GM12891 (cell line): ENCODE measurements at regions not wholly inside any gene's neighbourhood (a gene's known extent, or its start where the extent isn't known, plus 50 kb on each side); places are given as distances from the start of the nearest gene placed in this dataset.

Source experiments
- DNase-seq: peaks from one replicate; pipeline ENCODE4 v3.0.0; 2011; ENCODE audit warnings: low spot score; ENCODE audit not compliant: insufficient read length
- FAIRE-seq: peaks from 2 replicates; lab custom pipeline; 2011; peaks lifted over from hg19 to GRCh38; lab: Jason Lieb, UNC
- PAX5 ChIP-seq: IDR thresholded peaks from 2 replicates; pipeline ENCODE4 v1.6.1; 2011; ENCODE audit warnings: low read length, moderate library complexity, mild to moderate bottlenecking; ENCODE audit not compliant: insufficient read depth, severe bottlenecking
- POLR2A ChIP-seq: IDR thresholded peaks from 2 replicates; pipeline ENCODE4 v1.6.1; 2011; ENCODE audit warnings: low read depth, low read length, control low read depth
- POLR2AphosphoS5 ChIP-seq: IDR thresholded peaks from 2 replicates; pipeline ENCODE4 v1.6.1; 2011; ENCODE audit warnings: low read depth, low read length, control low read depth
- POU2F2 ChIP-seq: IDR thresholded peaks from 2 replicates; pipeline ENCODE4 v1.6.1; 2011; ENCODE audit warnings: low read depth, mild to moderate bottlenecking, control low read depth, low read length, moderate library complexity
- SPI1 ChIP-seq: IDR thresholded peaks from 2 replicates; pipeline ENCODE4 v1.6.1; 2011; ENCODE audit warnings: low read depth, low read length, control low read depth
- TAF1 ChIP-seq: IDR thresholded peaks from 2 replicates; pipeline ENCODE4 v1.6.1; 2011; ENCODE audit warnings: low read depth, low read length, control low read depth

GRCh38 chr6:91970700-91971099 is 1383.8 kb upstream of the MAP3K7 start:
- no peak for TF ChIP-seq POLR2AphosphoS5
- no peak for TF ChIP-seq TAF1
- no peak for TF ChIP-seq PAX5
- TF ChIP-seq POU2F2, result no peak
- no peak for TF ChIP-seq SPI1
- TF ChIP-seq POLR2A, result no peak
- DNase-seq (no peak), FAIRE-seq (no peak)

GRCh38 chr6:91965872-91966271 is 1379.0 kb upstream of the MAP3K7 start:
- no peak for TF ChIP-seq PAX5
- TF ChIP-seq SPI1, result no peak
- no peak for TF ChIP-seq POU2F2
- TF ChIP-seq POLR2AphosphoS5, result no peak
- TF ChIP-seq POLR2A, result no peak
- TF ChIP-seq TAF1, result no peak
- FAIRE-seq, result no peak

DNA sequence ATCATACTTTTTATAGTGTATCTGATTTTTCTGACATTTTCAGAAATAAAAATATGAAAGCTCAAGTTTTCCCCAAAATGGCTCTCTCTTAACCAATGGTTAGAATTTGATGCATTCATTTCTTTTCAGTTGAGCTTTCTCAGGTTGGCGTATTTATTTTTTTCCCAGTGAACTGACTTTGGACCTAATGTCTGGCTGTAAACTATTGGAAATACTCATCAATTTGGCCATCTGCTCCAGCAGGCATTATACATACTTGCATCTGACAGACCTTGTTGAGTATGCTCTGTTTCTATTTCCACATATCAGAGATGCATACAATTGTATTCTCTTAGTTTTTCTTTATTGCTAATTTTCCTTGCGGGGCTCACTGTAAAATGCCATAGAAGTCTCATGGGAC is 1374.8 kb upstream of the MAP3K7 start:
- no peak for DNase-seq
- no peak for FAIRE-seq
- no peak for TF ChIP-seq POU2F2
- no peak for TF ChIP-seq PAX5
- no peak for TF ChIP-seq SPI1
- no peak for TF ChIP-seq TAF1
- no peak for TF ChIP-seq POLR2A
- no peak for TF ChIP-seq POLR2AphosphoS5

More at GRCh38 chr6:91965872-91966271, 1379.0 kb upstream of the MAP3K7 start:
- no peak for DNase-seq

- TF ChIP-seq POLR2A (no peak), SPI1 (no peak), POU2F2 (no peak), POLR2AphosphoS5 (no peak), TAF1 (no peak), PAX5 (no peak)
- FAIRE-seq (no peak), DNase-seq (no peak)
Measured at GRCh38 chr6:91961236-91961635, 1374.4 kb upstream of the MAP3K7 start.

- TF ChIP-seq PAX5 (no peak), POU2F2 (no peak), POLR2A (no peak)
- FAIRE-seq, result no peak
- no peak for DNase-seq
Measured at GRCh38 chr6:91941838-91942237, 1355.0 kb upstream of the MAP3K7 start.

DNA sequence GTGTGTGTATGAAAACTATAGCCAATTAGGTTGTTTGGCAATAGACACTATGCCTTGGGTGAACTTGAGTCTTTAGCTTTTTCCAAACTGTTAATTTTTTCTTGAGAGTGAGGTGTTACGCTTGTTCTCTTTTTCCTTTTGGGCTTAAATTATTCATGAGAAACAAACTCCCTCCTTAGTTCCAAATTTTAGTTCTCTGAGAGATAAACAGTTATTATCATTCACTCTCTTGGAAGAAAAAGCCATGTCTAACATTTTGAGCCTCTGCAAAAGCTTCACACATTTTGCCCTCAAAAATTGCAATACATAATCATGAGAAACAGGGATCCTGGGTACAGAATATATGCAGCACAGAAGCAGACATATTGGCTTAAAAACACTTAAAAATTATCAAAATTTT is 1353.9 kb upstream of the MAP3K7 start:
- DNase-seq (no peak), FAIRE-seq (no peak)
- TF ChIP-seq POU2F2 (no peak), PAX5 (no peak), SPI1 (no peak), POLR2A (no peak), TAF1 (no peak), POLR2AphosphoS5 (no peak)

GRCh38 chr6:91926827-91927226 is 1340.0 kb upstream of the MAP3K7 start:
- no peak for TF ChIP-seq POLR2A
- no peak for TF ChIP-seq POU2F2
- TF ChIP-seq PAX5, result no peak
- no peak for TF ChIP-seq POLR2AphosphoS5
- TF ChIP-seq TAF1, result no peak
- DNase-seq (no peak), FAIRE-seq (no peak)

DNA sequence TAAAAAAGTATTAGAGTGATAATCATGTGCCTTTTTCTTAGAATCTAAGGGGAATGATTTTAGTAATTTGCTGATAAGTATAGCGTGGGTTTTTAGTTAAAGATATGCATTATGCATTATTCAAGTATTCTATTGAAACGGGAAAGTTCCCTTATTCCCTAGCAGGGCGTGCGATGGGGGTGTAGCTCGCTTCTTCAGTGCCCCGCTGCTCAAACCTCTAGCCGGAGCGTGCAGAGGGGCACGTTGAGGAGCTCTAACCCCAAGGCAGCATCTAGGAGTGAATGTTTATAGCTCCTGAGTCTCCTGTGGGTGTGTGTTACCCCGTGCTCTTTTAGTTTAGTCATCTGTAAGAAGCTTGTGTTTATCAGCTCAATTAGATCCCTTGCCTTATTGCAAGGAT is 1339.5 kb upstream of the MAP3K7 start:
- TF ChIP-seq POLR2AphosphoS5 (no peak), SPI1 (no peak), POLR2A (no peak), POU2F2 (no peak), TAF1 (no peak), PAX5 (no peak)
- FAIRE-seq, result no peak
- DNase-seq, result no peak

DNA sequence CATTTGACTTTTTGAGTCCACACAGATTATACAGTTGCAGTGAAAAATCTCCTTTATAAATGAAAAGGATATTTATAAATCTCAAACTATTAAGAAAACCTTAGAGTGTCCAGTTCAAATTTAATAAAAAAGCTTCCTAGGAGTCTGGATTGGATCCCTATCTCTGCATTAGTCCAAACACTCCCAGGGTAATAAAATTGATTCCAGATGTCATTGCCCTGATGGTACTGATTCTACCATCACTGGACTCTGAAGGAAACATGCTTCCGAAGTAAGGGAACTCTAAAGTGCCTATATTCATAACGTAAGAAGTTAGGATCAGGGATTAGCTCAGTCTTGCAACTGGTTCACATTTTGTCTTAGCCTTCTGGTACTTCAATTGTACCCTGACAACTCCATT is 1325.1 kb upstream of the MAP3K7 start:
- TF ChIP-seq POU2F2, result no peak
- TF ChIP-seq PAX5, result no peak
- TF ChIP-seq SPI1, result no peak
- no peak for TF ChIP-seq POLR2A
- TF ChIP-seq TAF1, result no peak
- FAIRE-seq, result no peak
- no peak for DNase-seq

GRCh38 chr6:91904586-91905164 is 1317.8 kb upstream of the MAP3K7 start:
- TF ChIP-seq POLR2A (no peak), SPI1 (no peak), POU2F2 (no peak), TAF1 (no peak), POLR2AphosphoS5 (no peak), PAX5 (no peak)
- DNase-seq (no peak), FAIRE-seq (no peak)
